Liver (tissue), 3 donors: ENCODE measurements at regions not wholly inside any gene's neighbourhood (a gene's known extent, or its start where the extent isn't known, plus 50 kb on each side); places are given as distances from the start of the nearest gene placed in this dataset.

Source experiments
- CTCF ChIP-seq: fragments of 150-350 bp; IDR thresholded peaks from 2 replicates; pipeline ENCODE4 v1.5.1; 2017; ENCODE audit warnings: improper control_type of control experiment, low read depth, low read length; ENCODE audit not compliant: missing input control
- GABPA ChIP-seq, 2 donors: IDR thresholded peaks in 1 of 2; conservative IDR thresholded peaks in 1 of 2; 2 replicates each; pipeline ENCODE4 v1.6.1; 2016; ENCODE audit warnings: antibody characterized with exemption in 2 of 2, mild to moderate bottlenecking in 1 of 2, moderate library complexity in 1 of 2
- HNF4G ChIP-seq: IDR thresholded peaks from 2 replicates; pipeline ENCODE4 v1.6.1; 2016; ENCODE audit warnings: antibody characterized with exemption
- NR2F2 ChIP-seq: IDR thresholded peaks from 2 replicates; pipeline ENCODE4 v1.6.1; 2016; ENCODE audit warnings: antibody characterized with exemption
- RAD21 ChIP-seq, 2 donors: IDR thresholded peaks; 2 replicates each; pipeline ENCODE4 v1.6.1; 2016; ENCODE audit warnings: antibody characterized with exemption in 2 of 2, mild to moderate bottlenecking in 2 of 2
- RXRA ChIP-seq, 2 donors: IDR thresholded peaks; 2 replicates each; pipeline ENCODE4 v1.6.1; 2017 to 2018; ENCODE audit warnings: antibody characterized with exemption in 2 of 2, mild to moderate bottlenecking in 1 of 2
- YY1 ChIP-seq: IDR thresholded peaks from 2 replicates; pipeline ENCODE4 v1.6.1; 2016; ENCODE audit warnings: antibody characterized with exemption, mild to moderate bottlenecking
- donor health status: healthy.
- donor health status: healthy.

- TF ChIP-seq RXRA (IDR thresholded peaks at IDR 0.05), result no peak
- TF ChIP-seq CTCF, result no peak
- no peak for TF ChIP-seq GABPA (IDR thresholded peaks at IDR 0.05 in 1 of 2, conservative IDR thresholded peaks at IDR 0.05 in 1 of 2)
- TF ChIP-seq NR2F2, result no peak
- no peak for TF ChIP-seq YY1
- TF ChIP-seq HNF4G, result no peak
- no peak for TF ChIP-seq RAD21 (IDR thresholded peaks at IDR 0.05)
These were observed 571.1 kb downstream of the TNS1 start for GRCh38 chr2:217431577-217432269.
